ENCODE measurements at regions not wholly inside any gene's neighbourhood (a gene's known extent, or its start where the extent isn't known, plus 50 kb on each side); places are given as distances from the start of the nearest gene placed in this dataset.

GRCh38 chr4:64216741-64217140 is 192.5 kb downstream of the TECRL start:
- no peak for TF ChIP-seq CTCF (IDR thresholded peaks at IDR 0.05)
- TF ChIP-seq POLR2A (IDR thresholded peaks at IDR 0.05): no peak
- no peak for TF ChIP-seq EP300 (IDR thresholded peaks at IDR 0.05)
- no peak for TF ChIP-seq POLR2AphosphoS5 (IDR thresholded peaks at IDR 0.05)
- Histone ChIP-seq H3K4me3 (no peak overlapping the region), H3K36me3 (no peaks in the 10 kb centered on the region), H3K9me3 (no peaks in the 10 kb centered on the region), H3K27me3 (no peaks in the 10 kb centered on the region), H3K27ac (no peak overlapping the region), H3K4me1 (no peaks in the 10 kb centered on the region)
- WGBS: 38% methylated on average over 1 of the region's 1 CpG
- no peak for DNase-seq (ENCODE audit: low spot score in 2 of 2)

- no peaks in the 10 kb centered on the region for H3K9me3 ChIP-seq
- no peak for DNase-seq (ENCODE audit: low spot score in 2 of 2)
- H3K4me1 ChIP-seq: no peaks in the 10 kb centered on the region
- no peaks in the 10 kb centered on the region for H3K36me3 ChIP-seq
- no peak for TF ChIP-seq POLR2A (IDR thresholded peaks at IDR 0.05)
- no peak for TF ChIP-seq POLR2AphosphoS5 (IDR thresholded peaks at IDR 0.05)
- H3K27ac ChIP-seq: no peak overlapping the region
- WGBS: 84% methylated on average over 3 of the region's 3 CpGs
- no peak overlapping the region for H3K4me3 ChIP-seq
- H3K27me3 ChIP-seq: no peaks in the 10 kb centered on the region
Observed at GRCh38 chr4:64205376-64205775, 203.9 kb downstream of the TECRL start.

GRCh38 chr4:64200001-64200555 is 209.2 kb downstream of the TECRL start:
- no peak overlapping the region for H3K4me3 ChIP-seq
- H3K9me3 ChIP-seq: no peaks in the 10 kb centered on the region
- no peaks in the 10 kb centered on the region for H3K4me1 ChIP-seq

GRCh38 chr4:64195582-64195981 is 213.7 kb downstream of the TECRL start:
- TF ChIP-seq POLR2AphosphoS5 (IDR thresholded peaks at IDR 0.05) (no peak), EP300 (IDR thresholded peaks at IDR 0.05) (no peak), POLR2A (IDR thresholded peaks at IDR 0.05) (no peak), CTCF (IDR thresholded peaks at IDR 0.05) (no peak)
- 81% methylated on average over 1 of the region's 1 CpG for WGBS
- H3K9me3 ChIP-seq: no peaks in the 10 kb centered on the region
- DNase-seq (ENCODE audit: low spot score in 2 of 2): no peak
- no peak overlapping the region for H3K27ac ChIP-seq
- H3K4me1 ChIP-seq: no peaks in the 10 kb centered on the region
- H3K27me3 ChIP-seq: no peaks in the 10 kb centered on the region
- no peaks in the 10 kb centered on the region for H3K36me3 ChIP-seq
- no peak overlapping the region for H3K4me3 ChIP-seq

More at GRCh38 chr4:64200001-64200555, 209.2 kb downstream of the TECRL start:
- Histone ChIP-seq H3K36me3 (no peaks in the 10 kb centered on the region), H3K27ac (no peak overlapping the region), H3K27me3 (no peaks in the 10 kb centered on the region)
- 36% methylated on average over 2 of the region's 2 CpGs for WGBS
- DNase-seq (ENCODE audit: low spot score in 2 of 2): no peak
- no peak for TF ChIP-seq POLR2A (IDR thresholded peaks at IDR 0.05)
- TF ChIP-seq CTCF (IDR thresholded peaks at IDR 0.05): no peak
- no peak for TF ChIP-seq POLR2AphosphoS5 (IDR thresholded peaks at IDR 0.05)
- no peak for TF ChIP-seq EP300 (IDR thresholded peaks at IDR 0.05)

- WGBS: 53% methylated on average over 3 of the region's 3 CpGs
- H3K4me1 ChIP-seq: no peaks in the 10 kb centered on the region
Observed at GRCh38 chr4:64192731-64193412, 216.4 kb downstream of the TECRL start.

More at GRCh38 chr4:64192731-64193412, 216.4 kb downstream of the TECRL start:
- no peak for DNase-seq (ENCODE audit: low spot score in 2 of 2)
- no peak for TF ChIP-seq POLR2A (IDR thresholded peaks at IDR 0.05)
- no peak for TF ChIP-seq EP300 (IDR thresholded peaks at IDR 0.05)
- TF ChIP-seq POLR2AphosphoS5 (IDR thresholded peaks at IDR 0.05): no peak
- no peak for TF ChIP-seq CTCF (IDR thresholded peaks at IDR 0.05)
- H3K27ac ChIP-seq: no peak overlapping the region
- H3K36me3 ChIP-seq: no peaks in the 10 kb centered on the region
- H3K4me3 ChIP-seq: no peak overlapping the region
- H3K9me3 ChIP-seq: no peaks in the 10 kb centered on the region
- H3K27me3 ChIP-seq: no peaks in the 10 kb centered on the region
